ENCODE measurements at regions not wholly inside any gene's neighbourhood (a gene's known extent, or its start where the extent isn't known, plus 50 kb on each side); places are given as distances from the start of the nearest gene placed in this dataset.

GRCh38 chr7:118696879-118697278 lies 472.4 kb downstream of the ANKRD7 start:
- DNase-seq (ENCODE audit: low spot score): no peak

GRCh38 chr7:118699222-118699621 lies 474.7 kb downstream of the ANKRD7 start:
- no peak for DNase-seq (ENCODE audit: low spot score)

GRCh38 chr7:118708741-118709140 lies 484.2 kb downstream of the ANKRD7 start:
- no peak for DNase-seq (ENCODE audit: low spot score)

- no peak for DNase-seq (ENCODE audit: low spot score)
Observed at GRCh38 chr7:118711688-118712087, 487.2 kb downstream of the ANKRD7 start.

GRCh38 chr7:118713039-118713438 lies 488.5 kb downstream of the ANKRD7 start:
- no peak for DNase-seq (ENCODE audit: low spot score)

- no peak for DNase-seq (ENCODE audit: low spot score)
Observed at GRCh38 chr7:118720632-118721031, 496.1 kb downstream of the ANKRD7 start.

- DNase-seq (ENCODE audit: low spot score): no peak
Observed at GRCh38 chr7:118731854-118732253, 507.4 kb downstream of the ANKRD7 start.

GRCh38 chr7:118734541-118734940 lies 510.0 kb downstream of the ANKRD7 start:
- no peak for DNase-seq (ENCODE audit: low spot score)

GRCh38 chr7:118735441-118735840 lies 510.9 kb downstream of the ANKRD7 start:
- no peak for DNase-seq (ENCODE audit: low spot score)

GRCh38 chr7:118737935-118738334 lies 513.4 kb downstream of the ANKRD7 start:
- DNase-seq (ENCODE audit: low spot score): no peak

- DNase-seq (ENCODE audit: low spot score): no peak
Observed at GRCh38 chr7:118745927-118746326, 521.4 kb downstream of the ANKRD7 start.

- no peak for DNase-seq (ENCODE audit: low spot score)
Observed at GRCh38 chr7:118747473-118747872, 523.0 kb downstream of the ANKRD7 start.

- no peak for DNase-seq (ENCODE audit: low spot score)
Observed at GRCh38 chr7:118753479-118753878, 529.0 kb downstream of the ANKRD7 start.

- DNase-seq (ENCODE audit: low spot score): no peak
Observed at GRCh38 chr7:118754608-118755007, 530.1 kb downstream of the ANKRD7 start.

GRCh38 chr7:118755067-118755625 lies 530.6 kb downstream of the ANKRD7 start:
- DNase-seq (ENCODE audit: low spot score): no peak

- no peak for DNase-seq (ENCODE audit: low spot score)
Observed at GRCh38 chr7:118757066-118757465, 532.6 kb downstream of the ANKRD7 start.

- DNase-seq (ENCODE audit: low spot score): no peak
Observed at GRCh38 chr7:118758582-118758981, 534.1 kb downstream of the ANKRD7 start.

- no peak for DNase-seq (ENCODE audit: low spot score)
Observed at GRCh38 chr7:118759921-118760320, 535.4 kb downstream of the ANKRD7 start.

- no peak for DNase-seq (ENCODE audit: low spot score)
Observed at GRCh38 chr7:118762451-118762850, 537.9 kb downstream of the ANKRD7 start.

- no peak for DNase-seq (ENCODE audit: low spot score)
Observed at GRCh38 chr7:118764221-118764620, 539.7 kb downstream of the ANKRD7 start.

GRCh38 chr7:118771672-118772071 lies 547.2 kb downstream of the ANKRD7 start:
- no peak for DNase-seq (ENCODE audit: low spot score)

GRCh38 chr7:118777308-118777707 lies 552.8 kb downstream of the ANKRD7 start:
- DNase-seq (ENCODE audit: low spot score): no peak

GRCh38 chr7:118792682-118793081 lies 568.2 kb downstream of the ANKRD7 start:
- no peak for DNase-seq (ENCODE audit: low spot score)

- DNase-seq (ENCODE audit: low spot score): no peak
Observed at GRCh38 chr7:118793582-118793981, 569.1 kb downstream of the ANKRD7 start.

- no peak for DNase-seq (ENCODE audit: low spot score)
Observed at GRCh38 chr7:118794419-118794818, 569.9 kb downstream of the ANKRD7 start.
